ENCODE measurements at regions not wholly inside any gene's neighbourhood (a gene's known extent, or its start where the extent isn't known, plus 50 kb on each side); places are given as distances from the start of the nearest gene placed in this dataset.

DNA sequence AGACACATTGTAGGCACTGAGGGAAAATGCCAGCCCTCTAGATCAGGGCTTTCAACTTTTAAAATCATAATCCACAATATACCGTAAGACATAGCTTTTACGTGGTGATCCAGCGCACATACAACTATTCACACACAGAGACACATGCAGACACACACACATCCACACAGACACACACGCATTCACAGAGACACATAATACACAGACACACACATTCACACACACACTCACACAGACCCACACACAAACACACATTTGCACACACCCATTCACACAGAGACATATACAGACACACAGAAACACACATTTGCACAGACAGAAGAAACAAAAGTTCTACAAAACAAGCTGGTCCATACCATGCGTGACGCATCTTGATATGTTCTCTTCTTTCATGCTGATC, 244.5 kb downstream of the RHOU start:
- no peak overlapping the region for H3K4me2 ChIP-seq (ENCODE audit: low read length)
- TF ChIP-seq, protein P1, sequence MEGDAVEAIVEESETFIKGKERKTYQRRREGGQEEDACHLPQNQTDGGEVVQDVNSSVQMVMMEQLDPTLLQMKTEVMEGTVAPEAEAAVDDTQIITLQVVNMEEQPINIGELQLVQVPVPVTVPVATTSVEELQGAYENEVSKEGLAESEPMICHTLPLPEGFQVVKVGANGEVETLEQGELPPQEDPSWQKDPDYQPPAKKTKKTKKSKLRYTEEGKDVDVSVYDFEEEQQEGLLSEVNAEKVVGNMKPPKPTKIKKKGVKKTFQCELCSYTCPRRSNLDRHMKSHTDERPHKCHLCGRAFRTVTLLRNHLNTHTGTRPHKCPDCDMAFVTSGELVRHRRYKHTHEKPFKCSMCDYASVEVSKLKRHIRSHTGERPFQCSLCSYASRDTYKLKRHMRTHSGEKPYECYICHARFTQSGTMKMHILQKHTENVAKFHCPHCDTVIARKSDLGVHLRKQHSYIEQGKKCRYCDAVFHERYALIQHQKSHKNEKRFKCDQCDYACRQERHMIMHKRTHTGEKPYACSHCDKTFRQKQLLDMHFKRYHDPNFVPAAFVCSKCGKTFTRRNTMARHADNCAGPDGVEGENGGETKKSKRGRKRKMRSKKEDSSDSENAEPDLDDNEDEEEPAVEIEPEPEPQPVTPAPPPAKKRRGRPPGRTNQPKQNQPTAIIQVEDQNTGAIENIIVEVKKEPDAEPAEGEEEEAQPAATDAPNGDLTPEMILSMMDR (IDR thresholded peaks at IDR 0.05), result no peak
- H2AFZ ChIP-seq, result no peak overlapping the region
- H3K79me2 ChIP-seq, result no peaks in the 10 kb centered on the region
- H3K9me3 ChIP-seq (ENCODE audit: control insufficient read depth, low read length), result no peaks in the 10 kb centered on the region
- H3K4me3 ChIP-seq (ENCODE audit: low read depth, low read length), result no peak overlapping the region
- peaks cover 9% of the 10 kb centered on the region for H3K4me1 ChIP-seq
- no peak overlapping the region for H3K27ac ChIP-seq
- no peaks in the 10 kb centered on the region for H3K27me3 ChIP-seq (ENCODE audit: control insufficient read depth, insufficient read depth, low read length)
- no peak overlapping the region for H3K9ac ChIP-seq
- H3K36me3 ChIP-seq (ENCODE audit: control insufficient read depth, insufficient read depth, low read length), result no peaks in the 10 kb centered on the region

DNA sequence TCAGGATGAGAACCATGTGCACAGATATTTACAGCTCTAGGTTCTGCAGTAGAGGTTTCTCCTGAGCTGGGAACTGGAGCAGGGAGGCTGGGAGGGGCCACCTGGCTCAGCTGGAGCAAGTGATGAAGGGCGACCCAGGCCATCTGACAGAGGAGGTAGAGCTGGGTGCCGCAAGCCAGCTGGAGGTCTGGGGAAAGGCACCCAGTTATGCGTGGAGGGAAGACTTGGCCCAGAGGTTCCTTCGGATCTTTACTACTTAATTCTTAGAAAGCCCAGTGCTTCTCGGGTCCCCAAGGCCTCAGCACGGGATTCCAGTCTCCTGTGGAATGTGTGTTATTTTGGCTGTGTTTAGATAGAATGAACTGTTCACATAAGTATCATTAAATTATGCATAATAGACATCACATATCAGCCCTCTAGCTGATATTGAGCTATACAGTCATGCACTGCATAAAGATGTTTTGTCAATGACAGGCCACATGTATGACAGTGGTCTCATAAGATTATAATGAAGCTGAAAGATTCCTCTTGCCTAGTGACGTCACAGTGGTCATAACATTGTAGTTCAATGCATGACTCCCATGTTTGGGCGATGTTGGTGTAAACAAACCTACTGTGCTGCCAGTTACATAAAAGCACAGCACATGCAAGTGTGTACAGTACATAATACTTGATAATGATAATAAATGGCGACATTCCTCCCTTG, 245.1 kb downstream of the RHOU start:
- Histone ChIP-seq H3K4me1 (peaks cover 9% of the 10 kb centered on the region), H3K27ac (no peak overlapping the region), H3K36me3 (ENCODE audit: control insufficient read depth, insufficient read depth, low read length) (no peaks in the 10 kb centered on the region), H2AFZ (no peak overlapping the region), H3K4me3 (ENCODE audit: low read depth, low read length) (no peak overlapping the region), H3K27me3 (ENCODE audit: control insufficient read depth, insufficient read depth, low read length) (no peaks in the 10 kb centered on the region), H3K9me3 (ENCODE audit: control insufficient read depth, low read length) (no peaks in the 10 kb centered on the region), H3K79me2 (no peaks in the 10 kb centered on the region), H3K9ac (no peak overlapping the region), H3K4me2 (ENCODE audit: low read length) (no peak overlapping the region)
- TF ChIP-seq, protein P1 (IDR thresholded peaks at IDR 0.05), result no peak

DNA sequence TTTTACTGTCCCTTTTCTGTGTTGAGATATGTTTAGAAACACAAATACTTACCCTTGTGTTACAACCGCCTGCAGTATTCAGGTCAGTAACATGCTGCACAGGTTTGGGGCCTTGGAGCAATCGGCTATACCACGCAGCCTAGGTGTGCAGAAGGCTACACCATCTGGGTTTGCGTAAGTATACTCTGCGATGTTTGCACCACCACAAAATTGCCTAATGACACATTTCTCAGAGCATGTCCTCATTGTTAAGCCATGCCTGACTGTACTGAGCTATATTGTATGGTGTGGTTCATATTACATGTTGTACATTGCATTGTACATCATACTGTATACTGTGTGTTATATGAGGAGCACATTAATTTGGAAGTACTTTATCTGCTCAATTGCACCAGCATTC, 247.4 kb downstream of the RHOU start:
- Histone ChIP-seq H3K27ac (no peak overlapping the region), H3K79me2 (no peaks in the 10 kb centered on the region), H3K36me3 (ENCODE audit: control insufficient read depth, insufficient read depth, low read length) (no peaks in the 10 kb centered on the region), H2AFZ (no peak overlapping the region), H3K4me1 (peaks cover 9% of the 10 kb centered on the region), H3K4me2 (ENCODE audit: low read length) (no peak overlapping the region), H3K4me3 (ENCODE audit: low read depth, low read length) (no peak overlapping the region), H3K27me3 (ENCODE audit: control insufficient read depth, insufficient read depth, low read length) (no peaks in the 10 kb centered on the region), H3K9me3 (ENCODE audit: control insufficient read depth, low read length) (no peaks in the 10 kb centered on the region), H3K9ac (no peak overlapping the region)
- TF ChIP-seq, protein P1 (IDR thresholded peaks at IDR 0.05), result no peak

DNA sequence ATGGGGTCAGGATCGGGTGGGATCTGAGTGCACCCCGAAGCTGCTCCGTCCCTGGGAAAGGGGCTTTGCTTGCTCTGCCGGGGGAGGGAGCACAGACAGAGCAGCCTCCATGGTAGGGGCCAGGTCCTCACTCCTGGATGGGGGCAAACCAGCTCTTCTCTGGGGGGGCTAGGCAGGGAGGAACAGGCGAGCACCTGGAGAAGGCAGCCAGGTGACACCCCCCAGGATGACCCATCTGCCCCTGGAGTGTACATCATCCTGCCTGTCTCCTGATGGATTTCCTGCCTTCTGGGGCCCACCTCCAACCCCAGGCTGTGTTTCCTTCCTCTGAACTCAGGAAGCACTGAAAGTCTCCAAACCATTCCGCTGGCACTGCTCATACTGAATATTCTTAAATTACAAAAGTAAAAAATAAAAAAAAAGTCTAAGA, 248.0 kb downstream of the RHOU start:
- Histone ChIP-seq H2AFZ (no peak overlapping the region), H3K9me3 (ENCODE audit: control insufficient read depth, low read length) (no peaks in the 10 kb centered on the region), H3K4me1 (peaks cover 8% of the 10 kb centered on the region), H3K27ac (no peak overlapping the region), H3K4me3 (ENCODE audit: low read depth, low read length) (no peak overlapping the region), H3K9ac (no peak overlapping the region), H3K79me2 (no peaks in the 10 kb centered on the region), H3K36me3 (ENCODE audit: control insufficient read depth, insufficient read depth, low read length) (no peaks in the 10 kb centered on the region), H3K4me2 (ENCODE audit: low read length) (no peak overlapping the region), H3K27me3 (ENCODE audit: control insufficient read depth, insufficient read depth, low read length) (no peaks in the 10 kb centered on the region)
- TF ChIP-seq, protein P1 (IDR thresholded peaks at IDR 0.05), result no peak

DNA sequence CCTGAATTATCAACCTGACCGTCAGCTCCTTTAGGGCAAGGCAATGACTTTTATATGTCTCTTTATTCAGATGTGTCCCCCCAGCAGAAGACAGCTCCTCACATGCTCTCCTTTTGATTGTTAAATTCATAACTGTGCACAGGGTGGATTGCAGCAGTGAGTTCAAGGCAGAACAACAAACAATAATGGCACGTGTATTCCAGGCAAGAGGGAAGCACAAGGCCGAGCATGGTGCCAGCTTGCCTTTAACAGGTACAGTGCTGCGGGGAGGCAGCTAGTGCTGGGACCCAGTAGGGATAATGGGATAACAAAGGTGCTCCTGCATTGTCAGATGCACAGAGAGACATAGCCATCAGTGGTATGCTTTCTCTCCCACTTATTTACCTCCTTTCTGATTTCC, 248.4 kb downstream of the RHOU start:
- Histone ChIP-seq H3K4me3 (ENCODE audit: low read depth, low read length) (no peak overlapping the region), H3K27me3 (ENCODE audit: control insufficient read depth, insufficient read depth, low read length) (no peaks in the 10 kb centered on the region), H3K9ac (no peak overlapping the region), H2AFZ (no peak overlapping the region), H3K36me3 (ENCODE audit: control insufficient read depth, insufficient read depth, low read length) (no peaks in the 10 kb centered on the region), H3K79me2 (no peaks in the 10 kb centered on the region), H3K4me2 (ENCODE audit: low read length) (no peak overlapping the region), H3K4me1 (peaks cover 4% of the 10 kb centered on the region), H3K9me3 (ENCODE audit: control insufficient read depth, low read length) (no peaks in the 10 kb centered on the region), H3K27ac (no peak overlapping the region)
- TF ChIP-seq, protein P1 (IDR thresholded peaks at IDR 0.05), result no peak

Data from parathyroid adenoma (tissue), 2 donors.